Stimulated activated CD8-positive, alpha-beta memory T cell treated with anti-CD3 and anti-CD28 coated beads, Interleukin-4, amount 100 ng/mL, for 24 hours (primary cell): ENCODE measurements at regions not wholly inside any gene's neighbourhood (a gene's known extent, or its start where the extent isn't known, plus 50 kb on each side); places are given as distances from the start of the nearest gene placed in this dataset.
"Not testable (repeated sequence)": the region's sequence is repeated elsewhere in the genome, so short reads cannot be mapped to it uniquely, and the experiment has no call there.

ENCODE experiments used
- DNase-seq: peaks from one replicate; pipeline ENCODE4 v3.0.0-alpha.2; 2020; ENCODE audit warnings: low read depth

DNA sequence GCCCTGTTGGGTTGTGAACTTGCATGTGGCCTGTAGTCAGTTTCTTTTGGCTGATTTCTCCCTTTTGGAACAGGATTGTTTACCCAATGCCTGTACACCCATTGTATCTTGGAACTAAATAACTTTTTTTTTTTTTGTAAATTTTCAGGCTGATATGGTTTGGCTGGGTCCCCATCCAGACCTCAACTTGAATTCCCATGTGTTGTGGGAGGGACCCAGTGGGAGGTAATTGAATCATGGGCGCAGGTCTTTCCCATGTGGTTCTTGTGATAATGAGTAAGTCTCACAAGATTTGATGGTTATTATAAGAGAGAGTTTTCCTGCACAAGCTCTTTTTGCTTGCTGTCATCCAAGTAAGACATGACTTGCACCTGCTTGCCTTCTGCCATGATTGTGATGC is 253.8 kb upstream of the GBE1 start:
- no peak for DNase-seq

DNA sequence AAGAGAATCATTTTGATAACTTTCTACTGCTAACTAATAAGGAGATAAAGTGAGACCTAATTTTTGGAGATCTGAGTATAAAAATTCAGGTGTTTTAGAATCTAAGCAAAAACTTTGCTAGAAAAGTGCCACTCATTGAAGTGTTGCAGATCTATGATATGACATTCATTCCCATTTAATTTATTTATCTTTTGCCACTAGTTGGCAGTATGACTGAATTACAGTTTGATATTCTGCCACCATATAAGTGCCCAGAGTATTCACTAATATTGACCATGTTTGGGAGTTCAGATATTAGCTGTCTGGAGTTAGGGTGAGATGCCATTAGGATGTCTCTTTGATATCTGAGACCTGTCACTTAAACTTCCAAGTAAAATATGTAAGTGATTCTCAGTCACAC is 251.3 kb upstream of the GBE1 start:
- no peak for DNase-seq

DNA sequence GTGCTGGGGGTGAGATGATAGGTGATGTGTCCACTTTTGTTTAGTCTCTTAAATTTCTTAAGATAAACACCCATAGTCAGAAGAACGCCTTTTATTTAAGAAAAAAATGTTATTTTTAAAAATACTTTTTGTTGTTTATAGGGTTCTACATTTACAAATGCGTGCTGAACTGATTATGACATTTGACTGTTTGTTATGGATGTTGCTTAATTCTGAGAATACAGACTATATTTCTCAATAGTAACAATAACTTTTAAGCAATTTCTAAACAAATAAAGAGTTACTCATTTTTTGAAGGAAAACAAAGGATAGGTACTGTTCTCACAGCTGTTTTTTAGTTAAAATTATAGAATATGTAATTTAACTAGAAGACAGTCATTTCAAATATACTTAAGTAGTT is 249.9 kb upstream of the GBE1 start:
- no peak for DNase-seq

DNA sequence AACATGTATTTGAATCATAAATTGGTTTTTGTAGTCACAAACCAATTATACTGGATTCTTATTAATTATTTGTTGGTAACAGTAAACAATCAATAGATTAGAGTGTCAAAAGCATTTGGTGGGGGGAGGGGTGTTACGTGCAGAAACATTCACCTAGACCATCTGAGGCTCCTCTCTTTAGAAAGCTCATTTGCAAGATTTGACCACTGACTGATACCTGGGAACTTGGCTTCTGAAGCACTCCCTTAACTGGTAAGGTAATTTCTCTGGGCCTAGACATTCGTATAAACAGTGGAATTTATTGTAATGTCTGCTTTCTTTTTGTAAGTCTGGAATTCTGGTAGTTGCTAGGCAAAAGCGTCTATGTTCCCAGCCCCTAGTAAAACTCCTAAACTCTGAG is 243.8 kb upstream of the GBE1 start:
- DNase-seq = no peak

DNA sequence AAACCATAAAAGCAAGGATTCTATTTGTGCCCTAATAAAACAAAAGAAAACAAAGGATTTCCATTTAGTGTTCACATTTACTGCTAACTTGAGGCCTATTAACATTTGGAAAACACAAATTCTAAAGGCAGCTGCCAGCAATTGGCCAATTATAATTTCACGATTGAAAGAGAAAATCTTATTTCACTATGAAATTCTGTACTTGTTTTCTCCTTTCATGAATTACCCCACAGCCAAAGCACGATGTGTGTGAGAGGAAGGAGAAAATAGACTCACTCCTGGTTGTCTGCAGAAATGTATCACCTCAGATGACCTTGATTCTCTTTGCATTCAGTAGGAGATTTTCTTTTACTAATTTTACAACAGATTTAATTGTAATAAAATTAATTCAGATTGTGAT is 242.8 kb upstream of the GBE1 start:
- no peak for DNase-seq

DNA sequence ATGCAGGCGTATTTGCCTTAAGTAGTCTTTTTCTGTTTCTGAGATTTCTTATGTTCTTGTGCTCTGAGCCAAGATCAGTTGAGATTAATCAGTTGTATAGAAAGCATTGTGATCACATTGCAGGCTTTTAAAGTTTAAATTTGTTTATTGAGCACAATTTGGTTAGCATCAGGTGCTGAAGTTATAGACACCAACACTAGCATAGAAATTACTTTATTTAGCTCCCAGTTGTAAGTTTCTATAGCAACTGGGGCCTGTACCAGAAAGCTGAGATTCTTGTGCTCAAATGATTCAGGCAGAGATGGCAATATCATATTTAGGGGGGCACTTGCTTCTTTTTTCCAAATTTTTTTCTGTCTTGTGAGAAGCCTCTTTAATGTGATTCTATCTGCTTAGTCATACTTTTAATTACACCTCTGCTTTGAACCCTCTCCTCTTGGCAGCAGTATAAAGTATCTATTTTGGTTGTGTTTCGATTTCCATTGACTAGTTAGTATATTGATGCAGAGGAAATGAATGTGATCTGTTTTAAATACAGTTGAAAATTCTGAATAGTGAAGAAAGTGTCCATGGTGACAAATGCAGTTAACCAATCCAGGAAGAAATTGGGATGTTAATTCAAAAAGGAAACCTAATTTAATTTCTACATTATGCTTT is 241.7 kb upstream of the GBE1 start:
- DNase-seq = no peak

GRCh38 chr3:82002491-82002890 is 241.0 kb upstream of the GBE1 start:
- DNase-seq = no peak

- no peak for DNase-seq
Observed at GRCh38 chr3:82001276-82001923, 240.0 kb upstream of the GBE1 start.

DNA sequence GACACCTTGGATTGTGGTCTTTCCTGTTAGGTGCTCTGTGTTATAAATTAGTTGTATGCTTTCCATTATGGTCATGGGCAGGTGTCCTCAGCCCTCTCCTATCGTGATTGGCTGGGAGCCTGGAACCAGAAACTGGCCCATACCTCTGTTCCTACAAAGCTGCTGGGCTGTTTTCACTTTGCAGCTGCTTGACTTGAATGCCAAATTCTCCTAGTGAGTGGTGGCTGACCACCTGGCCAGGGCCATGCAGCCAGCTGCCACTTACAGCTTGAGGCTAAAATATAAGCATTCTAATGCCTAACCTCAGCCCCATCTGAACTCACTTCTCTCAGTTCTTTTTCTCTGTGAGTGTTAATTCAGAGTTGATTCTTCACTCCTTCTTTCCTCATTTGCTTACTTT is 239.3 kb upstream of the GBE1 start:
- DNase-seq = no peak

DNA sequence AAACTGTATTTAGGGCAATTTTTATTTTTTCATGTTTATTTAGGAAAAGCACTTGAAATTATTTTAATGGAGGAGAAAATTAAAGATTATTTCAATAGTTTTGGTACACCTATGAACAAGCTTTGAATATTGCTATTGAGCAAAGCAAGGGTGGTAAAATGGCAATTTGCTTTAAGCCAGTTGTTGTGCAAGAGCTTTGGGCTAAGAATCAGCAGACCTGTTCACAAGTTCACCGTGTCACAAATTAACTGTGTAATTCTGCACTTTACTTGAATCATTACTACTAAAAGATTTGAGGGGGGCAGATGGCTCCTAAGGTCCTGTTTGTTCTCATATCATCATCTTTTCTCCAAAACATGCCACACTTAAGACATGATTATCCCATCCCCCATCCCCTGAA is 238.9 kb upstream of the GBE1 start:
- DNase-seq = no peak

DNA sequence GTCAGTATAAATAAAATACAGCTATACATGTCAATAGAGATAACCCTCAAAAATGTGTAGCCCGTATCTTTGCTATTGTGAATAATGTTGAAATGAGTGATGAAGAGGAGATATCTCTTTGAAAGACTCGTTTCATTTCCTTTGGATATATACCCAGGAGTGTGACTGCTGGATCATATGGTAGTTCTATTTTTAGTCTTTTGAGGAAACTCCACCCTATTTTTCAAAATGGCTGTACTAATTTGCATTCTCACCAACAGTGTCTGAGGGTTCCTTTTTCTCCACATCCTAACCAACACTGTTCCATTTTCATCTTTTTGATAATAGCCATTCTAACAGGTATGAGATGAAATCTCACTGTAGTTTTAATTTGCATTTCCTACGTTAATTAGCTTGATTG is 237.5 kb upstream of the GBE1 start:
- DNase-seq = no peak

DNA sequence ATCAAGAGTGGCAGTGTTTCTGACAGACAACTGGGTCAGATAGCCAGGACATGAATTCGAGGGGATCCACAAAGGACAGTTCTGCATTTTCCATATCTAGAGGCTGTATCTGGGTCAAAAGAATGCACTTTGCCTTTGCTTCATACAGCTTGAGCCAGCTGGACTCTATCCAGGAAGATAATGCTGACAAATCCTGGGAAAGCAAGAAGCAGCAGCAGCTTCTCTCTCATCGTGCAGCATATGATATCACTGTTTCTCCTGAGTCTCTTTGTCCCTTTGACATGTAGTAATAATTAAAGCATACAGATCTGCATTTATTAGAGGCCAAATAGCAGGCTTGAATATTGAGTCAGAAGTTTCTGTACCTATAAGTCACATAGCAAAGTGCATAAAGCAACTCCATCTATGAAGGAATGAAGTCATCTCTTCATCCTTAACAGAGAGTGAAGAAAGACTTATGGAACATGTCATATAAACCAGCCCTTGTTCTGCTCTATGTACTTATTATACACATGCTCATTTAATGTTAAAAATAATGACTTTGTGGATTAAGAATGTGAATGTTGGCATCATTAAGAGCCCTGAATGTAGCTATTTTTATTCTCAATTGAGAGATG is 236.8 kb upstream of the GBE1 start:
- DNase-seq = no peak

DNA sequence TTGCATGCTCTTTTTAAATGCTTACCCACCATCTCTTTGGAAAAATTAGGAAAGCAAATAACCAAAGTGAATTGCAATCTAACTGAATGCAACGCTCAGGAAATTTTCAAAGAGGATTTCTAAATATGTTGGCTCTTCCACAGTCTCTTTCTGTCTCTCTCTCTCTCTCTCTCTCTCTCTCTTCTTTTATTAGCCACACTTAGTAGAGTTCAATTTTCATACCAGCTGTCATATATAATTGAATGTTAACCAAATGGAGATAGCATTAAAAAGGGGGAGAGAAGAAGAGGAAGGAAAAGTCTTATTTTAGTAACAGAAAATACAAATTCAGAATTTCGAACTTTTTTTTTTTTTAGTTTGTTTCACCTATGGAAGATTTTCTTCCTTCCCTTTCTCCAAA is 235.9 kb upstream of the GBE1 start:
- no peak for DNase-seq

- DNase-seq = no peak
Observed at GRCh38 chr3:81995329-81995728, 233.9 kb upstream of the GBE1 start.

- no peak for DNase-seq
Observed at GRCh38 chr3:81989758-81990157, 228.3 kb upstream of the GBE1 start.

GRCh38 chr3:81989274-81989673 is 227.8 kb upstream of the GBE1 start:
- DNase-seq = no peak

DNA sequence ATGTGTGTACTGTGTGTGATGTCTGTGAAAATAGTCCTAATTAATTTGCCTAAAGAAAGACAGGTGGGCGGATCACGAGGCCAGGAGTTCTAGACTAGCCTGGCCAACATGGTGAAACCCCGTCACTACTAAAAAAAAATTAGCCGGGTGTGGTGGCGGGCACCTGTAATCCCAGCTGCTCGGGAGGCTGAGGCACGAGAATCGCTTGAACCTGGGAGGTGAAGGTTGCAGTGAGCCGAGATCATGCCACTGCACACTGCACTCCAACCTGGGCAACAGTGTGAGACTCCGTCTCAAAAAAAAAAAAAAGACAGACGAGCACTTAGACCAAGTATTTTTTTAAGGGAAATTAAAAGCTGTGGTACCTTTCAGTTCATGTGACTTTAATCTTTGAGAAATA is 226.0 kb upstream of the GBE1 start:
- DNase-seq = not testable (repeated sequence)

DNA sequence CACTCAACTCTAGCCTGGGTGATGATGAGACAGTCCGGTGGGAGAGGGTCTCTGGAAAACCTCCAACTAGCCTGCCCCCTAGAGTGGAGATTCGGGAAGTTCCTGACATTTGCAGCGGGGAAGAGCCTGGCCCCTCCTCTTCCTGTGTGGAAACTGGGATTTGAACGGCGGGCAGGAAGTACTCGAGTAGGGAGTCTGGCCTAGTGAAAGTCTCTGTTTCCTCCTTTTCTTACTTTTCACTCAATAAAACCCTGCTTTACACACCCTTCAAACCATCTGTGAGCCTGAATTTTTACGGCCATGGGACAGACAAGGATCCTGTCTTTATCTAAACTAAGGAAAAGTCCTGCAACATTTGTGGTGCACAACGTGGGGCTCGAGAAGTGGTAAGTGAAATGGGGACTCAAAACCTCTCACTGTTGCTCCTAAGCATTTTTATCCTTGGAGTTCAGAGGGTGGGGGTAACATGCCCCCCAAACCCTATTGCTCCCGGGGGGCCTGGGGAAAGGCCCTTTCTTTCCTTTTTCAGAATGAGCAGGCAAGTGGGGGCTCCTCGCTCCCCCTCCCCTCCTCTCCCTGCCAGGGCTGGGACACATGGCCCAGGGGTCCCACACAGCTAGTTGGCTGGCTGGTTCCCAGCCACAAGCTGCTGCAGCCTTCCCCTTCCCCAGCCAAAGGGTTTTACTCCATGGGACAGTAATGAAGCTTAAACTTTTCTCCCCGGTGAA is 224.7 kb upstream of the GBE1 start:
- no peak for DNase-seq

GRCh38 chr3:81983382-81983781 is 221.9 kb upstream of the GBE1 start:
- DNase-seq = no peak

DNA sequence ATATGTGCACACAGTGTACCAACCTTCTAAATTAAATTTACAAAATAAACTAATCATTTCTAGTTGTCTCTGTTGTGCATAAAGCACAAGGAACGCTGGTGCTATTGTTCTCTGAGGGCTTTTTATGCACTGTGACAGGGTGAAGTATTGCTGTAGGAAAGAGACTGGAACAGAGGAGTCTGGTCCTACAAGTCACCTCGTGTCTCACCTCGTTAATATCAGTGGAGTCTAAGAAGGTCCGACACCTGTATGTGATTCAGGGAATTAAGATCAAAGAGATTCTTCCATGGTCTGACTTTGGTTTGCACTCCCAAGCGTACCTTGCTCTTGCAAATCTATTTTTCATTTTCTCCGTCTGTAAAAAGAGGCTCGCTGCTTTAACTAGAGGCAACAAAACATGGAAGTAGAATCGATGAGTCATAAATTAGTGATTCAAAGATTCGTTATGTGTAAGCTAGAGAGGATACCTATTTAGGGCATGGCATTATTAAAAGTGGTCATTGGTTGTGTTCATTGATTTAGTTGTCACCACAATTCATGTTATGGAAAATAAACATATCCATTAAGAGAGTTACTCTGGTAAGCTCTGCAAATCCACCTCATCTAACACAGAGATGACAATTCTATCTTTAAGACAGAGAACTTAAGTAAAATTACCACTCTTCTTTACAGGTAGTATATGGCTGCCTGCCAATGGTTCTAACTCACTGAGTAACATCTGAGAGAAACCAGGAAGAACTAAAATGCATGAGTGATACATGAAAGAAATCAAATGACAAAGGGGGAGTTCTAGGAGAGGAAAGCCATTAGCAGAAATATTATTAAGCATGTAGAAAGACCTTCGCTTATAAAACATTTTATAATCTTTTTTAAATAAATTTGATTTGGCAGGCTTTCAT is 219.4 kb upstream of the GBE1 start:
- no peak for DNase-seq

DNA sequence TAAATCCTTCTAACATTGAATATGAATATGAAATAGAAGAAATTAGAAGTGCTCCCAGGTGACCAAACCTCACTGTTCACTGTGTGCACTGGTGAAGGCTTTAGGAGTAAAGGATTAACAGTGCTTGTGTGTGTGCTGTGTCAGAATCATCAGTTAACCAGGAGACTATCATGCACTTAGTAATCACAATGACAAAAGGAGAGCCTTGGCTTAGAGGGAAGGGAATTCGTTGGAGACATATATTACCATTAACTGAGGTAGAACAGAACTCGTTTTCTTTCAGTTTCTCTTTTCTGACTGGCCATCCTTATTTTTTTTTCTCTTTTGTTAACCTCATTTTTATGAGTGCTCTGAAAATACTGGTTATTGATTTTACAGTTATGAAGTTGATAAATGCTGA is 213.3 kb upstream of the GBE1 start:
- DNase-seq = no peak

DNA sequence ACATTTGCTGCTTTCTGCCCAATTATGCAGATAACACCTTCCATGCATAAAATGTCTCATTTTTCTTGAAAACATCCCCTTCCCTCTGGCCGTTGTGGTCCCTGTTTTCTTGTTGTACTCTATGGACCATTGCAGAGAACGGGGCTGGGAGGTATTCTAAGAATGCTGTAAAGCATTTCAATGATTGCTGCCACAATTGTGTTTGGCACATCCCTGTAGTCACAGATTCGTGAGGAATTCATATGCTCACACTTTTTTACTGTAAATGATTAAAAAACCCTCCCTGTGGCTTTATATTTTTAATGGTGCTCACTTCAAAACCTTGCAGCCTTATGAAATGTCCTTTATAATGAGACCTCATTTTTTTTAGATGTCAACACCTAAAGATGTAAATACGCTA is 207.2 kb upstream of the GBE1 start:
- no peak for DNase-seq
